Stimulated activated CD4-positive, alpha-beta T cell treated with anti-CD3 and anti-CD28 coated beads, Interleukin-15, amount 100 ng/mL, for 48 hours (primary cell): ENCODE measurements at regions not wholly inside any gene's neighbourhood (a gene's known extent, or its start where the extent isn't known, plus 50 kb on each side); places are given as distances from the start of the nearest gene placed in this dataset.
A peak's percentile ranks its signal among the peaks of the same experiment; 100 is the strongest.

Experiments
- DNase-seq, 2 donors: peaks; one replicate each; pipeline ENCODE4 v3.0.0-alpha.2; 2020; ENCODE audit warnings: low read depth in 2 of 2

DNA sequence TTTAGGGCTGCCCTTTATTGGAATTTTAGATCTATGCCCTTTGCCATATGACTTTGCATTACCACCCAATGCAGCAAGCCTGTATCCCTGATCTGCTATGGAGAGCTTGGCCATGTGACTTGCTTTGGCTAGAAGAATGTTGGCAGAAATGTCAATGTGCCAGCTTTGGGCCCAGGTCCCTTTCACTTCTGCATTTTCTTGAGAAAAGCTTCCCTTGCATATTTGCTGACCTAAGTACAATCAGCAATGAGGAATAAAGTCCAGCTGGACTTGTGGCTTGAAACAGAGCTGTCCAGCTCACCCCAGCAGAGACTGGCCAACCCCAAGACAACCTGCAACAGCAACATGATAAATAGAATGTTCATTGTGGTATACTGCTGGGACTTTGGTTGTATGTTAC is 135.9 kb downstream of the PAH start:
- no peak for DNase-seq

- DNase-seq: no peak
Observed at GRCh38 chr12:102776041-102776440, 141.0 kb downstream of the PAH start.

DNA sequence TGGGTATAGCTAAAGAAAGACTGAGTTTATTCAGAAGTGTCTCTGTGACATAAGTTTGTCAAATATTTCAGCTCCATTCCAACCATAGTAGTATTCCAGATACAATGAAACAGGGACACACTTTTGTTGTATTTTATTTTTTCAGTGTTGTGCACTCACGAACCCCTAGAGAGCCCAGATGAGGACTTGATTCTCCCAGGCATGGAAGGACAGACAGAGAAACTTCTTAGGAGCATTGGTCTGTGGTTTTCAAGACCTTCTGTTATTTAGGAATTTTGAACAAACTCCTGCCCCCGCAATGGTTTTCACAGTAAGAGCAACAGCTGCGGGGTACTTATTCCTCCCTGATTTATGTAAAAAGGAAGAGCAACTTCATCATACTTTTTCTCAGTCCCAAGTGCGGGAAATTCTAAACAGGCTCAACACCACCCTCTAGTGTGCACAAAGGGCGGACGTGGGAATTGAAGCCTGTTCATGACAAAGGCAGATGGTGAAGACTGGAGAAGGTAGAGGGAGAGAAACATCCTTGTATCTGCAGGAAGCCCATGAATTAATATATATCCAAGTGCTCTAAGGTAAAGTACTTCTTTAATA is 147.6 kb downstream of the PAH start:
- peak; percentile 1 to 2 for DNase-seq

- DNase-seq: no peak
Observed at GRCh38 chr12:102766961-102767360, 150.1 kb downstream of the PAH start.

GRCh38 chr12:102765736-102766135 is 151.3 kb downstream of the PAH start:
- DNase-seq: no peak

GRCh38 chr12:102763471-102763870 is 153.6 kb downstream of the PAH start:
- DNase-seq: no peak

GRCh38 chr12:102763061-102763460 is 154.0 kb downstream of the PAH start:
- no peak for DNase-seq

DNA sequence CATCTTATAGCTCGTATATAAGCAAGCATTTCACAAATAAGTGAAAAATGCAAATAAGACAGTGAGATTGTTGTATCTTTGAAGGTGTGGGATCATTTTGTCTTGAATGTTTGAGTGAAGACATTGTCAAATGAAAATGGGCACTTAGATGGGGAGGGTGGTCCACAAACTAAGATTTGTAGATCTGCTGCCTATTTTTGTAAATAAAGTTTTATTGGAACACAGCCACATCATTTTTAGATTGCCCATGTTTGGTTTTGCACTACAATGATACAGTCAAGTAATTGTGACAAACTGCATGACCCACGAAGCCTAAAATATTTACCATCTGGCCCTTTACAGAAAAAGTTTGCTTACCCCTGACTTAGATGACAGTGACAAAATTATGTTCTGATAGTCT is 156.7 kb downstream of the PAH start:
- no peak for DNase-seq

GRCh38 chr12:102759466-102759865 is 157.6 kb downstream of the PAH start:
- no peak for DNase-seq

- no peak for DNase-seq
Observed at GRCh38 chr12:102757882-102758226, 159.2 kb downstream of the PAH start.

DNA sequence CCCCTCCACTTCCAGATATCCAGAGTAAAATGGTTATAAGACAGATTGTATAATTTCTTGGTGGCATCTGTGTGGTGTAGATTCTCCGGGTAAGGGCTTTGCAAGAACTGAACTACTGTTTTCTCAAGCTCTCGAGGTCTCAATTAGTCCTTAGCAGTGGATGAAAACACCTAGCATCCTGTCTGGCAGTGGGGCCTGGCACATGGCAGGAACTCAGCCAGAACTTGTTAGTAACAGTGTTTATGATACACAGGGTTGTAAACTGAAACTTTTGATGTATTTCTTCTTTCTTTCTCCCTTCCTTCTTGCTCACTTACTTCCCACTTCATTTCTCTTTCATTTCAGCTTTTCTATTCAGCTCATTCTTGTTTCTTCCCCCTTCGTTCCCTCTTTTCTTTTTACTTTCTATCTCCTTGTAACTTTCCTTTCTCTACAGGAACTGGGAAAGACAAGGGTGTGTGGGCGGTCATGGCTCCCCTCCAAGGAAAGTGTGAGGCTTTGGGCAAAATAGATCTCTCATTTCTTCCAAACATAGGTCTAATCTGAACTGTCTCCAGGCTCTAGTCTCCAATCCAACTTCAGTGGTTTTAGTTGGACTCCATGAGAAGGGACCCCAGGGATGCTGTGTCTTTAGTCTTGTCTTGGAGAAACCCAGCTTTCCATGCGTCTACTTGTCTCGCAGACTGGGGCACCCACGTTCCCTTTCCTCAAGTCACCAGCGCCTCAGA is 159.7 kb downstream of the PAH start:
- DNase-seq: no peak

GRCh38 chr12:102756530-102756929 is 160.5 kb downstream of the PAH start:
- DNase-seq: no peak

DNA sequence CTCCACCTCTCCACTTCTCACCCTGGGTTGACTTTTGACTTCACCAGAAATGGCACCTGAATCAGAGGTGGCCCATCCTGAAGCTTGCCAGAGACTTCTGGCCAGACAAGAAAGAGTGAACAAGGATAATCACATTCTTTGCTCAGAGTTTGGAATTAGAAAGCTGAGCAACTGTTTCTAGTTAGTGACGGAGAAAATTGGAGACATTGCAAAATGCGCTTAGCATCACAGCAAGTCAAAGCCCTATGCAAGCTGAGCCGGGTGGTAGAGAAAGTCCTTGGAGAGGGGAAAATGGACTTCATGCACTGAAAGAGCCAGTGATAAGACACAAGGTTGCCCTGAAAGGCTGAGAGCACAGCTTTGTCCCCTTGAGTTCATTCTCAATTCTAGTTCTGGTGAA is 161.8 kb downstream of the PAH start:
- no peak for DNase-seq

DNA sequence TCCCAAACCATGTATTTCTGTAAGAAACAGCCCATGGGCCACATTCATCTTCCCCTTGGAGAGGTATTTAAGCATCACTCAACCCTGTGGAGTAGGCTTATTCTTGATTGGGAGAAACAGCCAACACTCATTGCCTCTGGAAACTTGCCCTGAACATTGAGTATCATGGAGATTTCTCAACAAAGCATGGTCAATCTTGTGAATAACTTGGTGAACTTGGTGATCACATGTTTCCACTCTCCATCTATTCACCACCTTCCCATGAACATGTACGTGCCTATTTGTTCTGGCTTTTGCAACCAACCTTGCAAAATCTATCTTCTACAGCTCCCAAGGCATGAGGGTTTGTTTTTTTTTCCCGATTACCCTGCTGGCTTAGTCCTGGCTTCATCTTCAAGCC is 163.2 kb downstream of the PAH start:
- no peak for DNase-seq

GRCh38 chr12:102748704-102749103 is 168.3 kb downstream of the PAH start:
- DNase-seq: no peak

DNA sequence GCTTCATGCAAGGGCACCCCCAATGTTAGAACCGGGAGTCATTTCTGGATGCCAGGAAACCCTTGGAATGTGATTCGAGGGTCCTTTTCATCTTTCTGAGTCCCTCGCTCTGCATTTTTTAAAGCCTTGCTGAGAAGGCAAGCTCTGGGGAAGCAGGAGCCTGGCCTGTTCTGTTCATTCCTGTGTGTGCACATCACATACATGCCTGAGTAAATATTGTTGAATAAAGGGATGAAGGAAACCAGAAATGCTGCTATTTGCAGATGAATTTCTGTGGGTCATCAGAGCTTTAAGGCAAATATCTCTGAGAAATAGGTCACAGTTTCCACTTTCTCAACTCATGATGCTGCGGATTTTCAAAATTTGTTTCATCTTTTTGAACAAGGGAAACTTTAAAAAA is 170.1 kb downstream of the PAH start:
- no peak for DNase-seq

- DNase-seq: no peak
Observed at GRCh38 chr12:102745971-102746600, 171.0 kb downstream of the PAH start.

DNA sequence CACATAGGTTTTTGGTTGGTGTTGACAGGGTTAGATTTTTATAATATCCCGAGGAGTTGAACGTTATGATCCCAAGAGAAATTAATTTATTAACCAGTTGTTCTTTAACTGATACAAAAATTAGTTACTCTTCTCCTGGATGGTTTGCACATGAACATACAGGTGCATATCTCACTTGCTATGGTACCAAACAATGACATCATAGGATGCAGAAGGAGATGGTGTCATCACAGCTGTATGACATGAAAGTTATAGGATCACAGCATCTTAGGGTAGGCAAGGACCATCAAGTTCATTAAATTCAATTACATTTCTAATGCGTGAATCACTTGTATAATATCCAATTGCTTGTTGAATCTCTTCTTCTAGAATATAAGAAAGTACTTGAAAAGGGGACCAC is 175.8 kb downstream of the PAH start:
- no peak for DNase-seq

DNA sequence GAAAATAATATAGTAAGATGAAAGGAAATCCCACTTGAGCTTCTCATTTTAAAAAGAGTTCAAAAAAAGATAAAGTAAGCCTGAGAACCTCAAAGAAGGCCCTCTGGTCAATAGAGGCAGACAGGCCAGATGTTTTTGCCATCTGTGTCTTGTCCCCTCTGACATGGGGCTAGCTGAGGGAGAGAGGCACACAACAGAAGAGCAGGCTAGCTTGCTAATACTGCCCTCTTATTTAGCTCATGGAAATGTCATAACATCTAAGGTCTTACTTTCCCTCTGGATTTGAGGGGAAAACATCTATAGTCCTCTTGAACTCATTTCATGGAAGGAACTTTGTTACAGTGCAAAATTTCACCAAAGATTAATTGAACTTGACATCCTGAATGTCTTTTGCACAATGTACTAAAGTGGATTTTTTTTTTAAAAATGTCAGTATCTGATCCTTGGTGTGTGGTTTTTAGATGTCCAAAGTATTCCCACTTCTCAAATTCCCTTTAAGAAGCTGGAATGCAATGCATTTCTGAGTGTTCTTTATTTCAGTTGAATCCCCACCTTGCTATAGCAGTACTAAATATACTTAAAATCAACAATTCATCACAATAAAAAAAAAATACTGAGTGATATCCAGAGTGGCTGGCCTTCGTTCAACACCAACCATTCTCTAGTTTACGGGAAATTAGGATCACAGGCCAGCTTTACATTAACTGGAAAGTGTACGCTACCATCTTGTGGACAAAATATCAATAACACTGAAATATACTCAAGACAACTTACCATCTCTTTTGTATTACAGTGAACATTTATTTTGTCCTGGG is 176.7 kb downstream of the PAH start:
- DNase-seq: no peak

DNA sequence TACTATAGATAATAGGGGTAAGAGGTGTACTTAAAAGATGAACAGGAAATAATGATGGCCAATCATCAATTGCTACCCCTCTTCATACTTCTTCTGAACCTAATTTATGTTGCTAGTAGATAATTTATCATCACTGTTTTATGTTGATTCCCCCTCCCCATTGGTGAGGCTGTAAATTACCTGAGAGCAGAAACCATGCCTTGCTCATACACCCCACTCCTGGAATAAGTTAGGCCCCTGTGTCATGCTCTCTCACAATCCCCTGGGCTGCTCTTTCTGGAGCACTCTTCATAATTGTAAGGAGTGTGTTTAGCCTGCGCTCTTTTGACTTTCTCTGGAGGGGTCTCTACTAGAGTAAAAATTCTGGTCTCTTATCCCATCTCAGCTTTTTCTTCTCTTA is 180.7 kb downstream of the PAH start:
- no peak for DNase-seq

GRCh38 chr12:102735104-102735503 is 181.9 kb downstream of the PAH start:
- DNase-seq: no peak

GRCh38 chr12:102730996-102731395 is 186.0 kb downstream of the PAH start:
- no peak for DNase-seq
